ENCODE measurements at regions not wholly inside any gene's neighbourhood (a gene's known extent, or its start where the extent isn't known, plus 50 kb on each side); places are given as distances from the start of the nearest gene placed in this dataset.
"Not testable (repeated sequence)": the region's sequence is repeated elsewhere in the genome, so short reads cannot be mapped to it uniquely, and the experiment has no call there.

DNA sequence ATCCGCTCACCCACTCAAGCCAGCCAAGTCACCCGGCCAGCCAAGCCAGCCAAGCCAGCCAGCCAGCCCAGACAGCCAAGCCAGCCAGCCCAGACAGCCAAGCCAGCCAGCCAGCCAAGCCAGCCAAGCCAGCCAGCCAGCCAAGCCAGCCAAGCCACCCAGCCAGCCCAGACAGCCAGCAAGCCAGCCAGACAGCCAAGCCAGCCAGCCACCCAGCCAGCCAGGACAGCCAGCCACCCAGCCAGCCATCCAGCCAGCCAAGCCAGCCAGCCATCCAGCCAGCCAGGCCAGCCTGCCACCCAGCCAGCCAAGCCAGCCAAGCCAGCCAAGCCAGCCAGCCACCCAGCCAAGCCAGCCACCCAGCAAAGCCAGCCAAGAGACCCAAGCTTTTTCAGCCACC is 316.8 kb upstream of the PLGLB2 start:
- not testable (repeated sequence) for H3K36me3 Mint-ChIP-seq (ENCODE audit: low read depth); H3K27ac Mint-ChIP-seq; H3K4me1 Mint-ChIP-seq (ENCODE audit: low read depth); H3K27me3 Mint-ChIP-seq; H3K9me3 Mint-ChIP-seq; H3K4me3 Mint-ChIP-seq

DNA sequence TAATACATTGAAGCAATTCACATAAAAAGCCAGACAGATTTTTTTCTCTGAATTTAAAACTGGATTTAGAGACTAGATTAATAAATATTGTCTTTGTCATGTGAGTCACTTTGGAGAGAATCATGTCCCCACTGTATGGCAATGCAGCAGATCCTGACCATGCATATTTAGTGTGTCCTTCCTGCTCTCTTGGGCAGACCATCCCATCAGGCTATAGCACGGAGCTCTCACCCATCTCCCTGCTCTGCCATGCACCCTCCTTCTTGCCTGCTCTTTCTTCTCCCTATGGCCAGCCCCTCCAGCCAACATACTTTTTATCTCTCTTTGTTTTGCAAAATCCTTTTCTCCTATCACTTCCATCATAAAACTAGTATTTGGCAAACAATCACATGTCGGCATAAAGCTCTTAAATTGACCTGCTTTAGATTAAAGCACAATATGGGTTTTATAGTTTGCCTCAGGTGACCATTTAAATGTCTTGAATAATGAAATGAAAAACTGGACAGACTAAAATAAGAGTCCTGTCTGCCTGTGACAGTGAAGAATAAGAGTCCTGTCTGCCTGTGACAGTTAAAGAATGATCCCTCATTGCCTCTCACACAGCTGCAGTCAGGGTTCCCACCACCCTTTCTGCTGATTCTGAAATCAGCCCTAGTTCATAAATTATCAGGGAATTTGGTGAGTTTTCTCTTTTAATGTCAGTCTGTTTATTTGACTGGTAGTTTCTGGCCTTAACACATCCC is 315.0 kb upstream of the PLGLB2 start:
- H3K4me3 Mint-ChIP-seq; H3K36me3 Mint-ChIP-seq (ENCODE audit: low read depth); H3K27me3 Mint-ChIP-seq; H3K9me3 Mint-ChIP-seq; H3K4me1 Mint-ChIP-seq (ENCODE audit: low read depth); H3K27ac Mint-ChIP-seq: not testable (repeated sequence)

DNA sequence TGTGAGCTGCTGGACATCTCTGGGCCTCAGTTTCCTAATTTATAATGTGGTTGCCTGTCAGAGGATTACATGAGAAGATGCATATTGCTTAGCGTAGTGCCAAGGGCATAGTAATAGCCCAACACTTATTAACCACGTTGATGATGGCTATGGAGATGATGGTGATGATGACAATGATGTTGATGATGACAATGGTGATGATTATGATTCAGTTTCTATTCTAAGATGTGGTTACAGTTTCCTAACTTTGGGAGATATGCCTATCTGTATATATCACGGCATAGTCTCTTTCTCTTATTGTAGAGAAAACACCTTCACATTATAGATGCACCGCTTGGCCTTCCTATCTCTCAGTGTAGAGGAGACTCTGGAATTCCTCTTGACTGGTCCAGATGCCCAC is 311.9 kb upstream of the PLGLB2 start:
- H3K27ac Mint-ChIP-seq, result not testable (repeated sequence)

DNA sequence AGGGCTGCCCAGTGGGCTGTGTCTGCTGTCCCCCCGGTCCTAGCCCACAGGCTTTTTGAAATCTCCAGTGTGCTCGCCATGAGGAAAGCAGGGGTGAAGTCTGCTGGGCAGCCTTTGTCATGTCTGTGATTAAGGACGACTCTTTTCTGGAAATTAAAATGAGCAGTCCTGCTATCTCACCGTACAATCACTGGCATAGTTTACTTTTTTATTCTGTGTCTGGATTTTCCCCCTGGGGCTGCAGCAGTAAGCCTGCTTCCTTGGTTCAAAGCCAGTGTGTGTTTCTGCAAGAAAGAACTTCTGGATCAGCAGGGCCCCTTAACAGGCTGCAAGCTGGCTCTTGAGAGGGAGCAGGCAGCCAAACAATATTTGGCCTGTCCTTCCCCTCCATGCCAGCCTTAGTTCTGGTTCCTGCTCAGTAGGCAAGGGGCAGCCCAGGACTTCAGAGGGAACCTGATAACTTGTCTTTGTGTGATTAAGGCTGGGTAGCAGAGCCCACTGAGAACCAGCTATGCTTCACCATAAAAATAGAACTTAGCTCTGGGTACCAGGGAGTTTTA is 310.1 kb upstream of the PLGLB2 start:
- not testable (repeated sequence) for H3K27ac Mint-ChIP-seq; H3K27me3 Mint-ChIP-seq; H3K9me3 Mint-ChIP-seq; H3K4me3 Mint-ChIP-seq; H3K36me3 Mint-ChIP-seq (ENCODE audit: low read depth)
- H3K4me1 Mint-ChIP-seq (ENCODE audit: low read depth), result peaks cover 18% of the 10 kb centered on the region

More for the DNA sequence above, 311.9 kb upstream of the PLGLB2 start:
- H3K27me3 Mint-ChIP-seq; H3K9me3 Mint-ChIP-seq; H3K36me3 Mint-ChIP-seq (ENCODE audit: low read depth); H3K4me3 Mint-ChIP-seq; H3K4me1 Mint-ChIP-seq (ENCODE audit: low read depth): not testable (repeated sequence)

DNA sequence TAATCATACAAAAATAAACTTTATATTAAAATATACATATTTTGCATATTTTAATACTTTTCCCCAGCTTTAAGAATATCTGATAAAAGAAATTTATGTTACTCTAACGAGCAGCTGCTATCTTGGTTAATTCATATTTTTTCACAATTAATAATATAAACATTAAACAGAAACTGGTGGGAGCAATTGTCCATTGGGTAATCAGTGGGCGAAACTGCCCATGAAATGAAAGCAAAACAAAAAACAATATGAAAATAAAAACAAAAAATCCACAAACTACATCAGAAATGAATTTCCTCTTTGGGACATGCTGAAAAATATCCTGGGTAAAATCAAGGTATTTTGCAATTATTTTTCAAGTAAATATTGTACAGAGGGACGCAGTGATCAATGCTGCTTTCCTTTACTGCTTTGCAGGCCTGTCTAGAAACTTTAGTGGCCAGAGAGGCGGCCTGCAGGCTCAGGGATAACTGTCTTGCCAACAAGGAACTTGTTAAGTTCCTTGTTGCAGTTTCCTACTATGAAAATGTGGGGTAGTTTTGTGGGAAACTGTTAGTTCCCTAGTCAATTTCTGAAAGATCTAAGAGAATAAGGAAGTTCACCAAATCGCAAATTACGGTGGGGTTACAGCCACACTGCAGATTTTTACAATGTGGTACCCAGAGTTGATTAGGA is 309.0 kb upstream of the PLGLB2 start:
- not testable (repeated sequence) for H3K27me3 Mint-ChIP-seq; H3K9me3 Mint-ChIP-seq; H3K36me3 Mint-ChIP-seq (ENCODE audit: low read depth); H3K4me3 Mint-ChIP-seq; H3K27ac Mint-ChIP-seq
- peaks cover 27% of the 10 kb centered on the region for H3K4me1 Mint-ChIP-seq (ENCODE audit: low read depth)

DNA sequence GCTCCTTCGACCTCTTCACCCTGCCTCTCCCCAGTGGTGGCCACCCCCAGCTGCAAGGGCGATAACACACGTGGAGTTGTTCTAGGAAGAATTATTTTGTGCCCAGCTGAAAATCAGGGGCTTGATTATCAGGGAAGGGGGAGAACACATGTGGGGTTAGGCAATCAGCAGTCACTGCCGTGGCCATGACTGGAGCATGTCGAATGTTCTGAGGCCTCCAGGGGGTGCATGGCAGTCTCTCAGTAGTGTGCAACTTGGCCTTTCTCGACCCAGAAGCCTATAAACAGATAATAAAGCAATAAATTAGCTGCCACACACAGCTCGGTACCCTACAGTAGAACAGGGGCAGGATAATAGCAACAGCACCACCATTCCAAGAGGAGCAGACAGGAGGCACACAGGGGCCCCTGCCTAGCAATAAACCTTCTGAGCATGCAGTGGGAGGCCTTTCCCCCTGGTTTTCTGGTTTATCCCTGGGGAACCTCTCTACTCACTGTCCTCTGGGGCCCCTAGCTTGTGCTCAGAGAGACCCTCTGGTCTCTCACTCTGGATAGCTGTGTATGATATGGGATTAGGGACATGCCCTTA is 308.2 kb upstream of the PLGLB2 start:
- not testable (repeated sequence) for H3K4me3 Mint-ChIP-seq; H3K27ac Mint-ChIP-seq; H3K9me3 Mint-ChIP-seq; H3K27me3 Mint-ChIP-seq; H3K36me3 Mint-ChIP-seq (ENCODE audit: low read depth)
- H3K4me1 Mint-ChIP-seq (ENCODE audit: low read depth), result peaks cover 31% of the 10 kb centered on the region

DNA sequence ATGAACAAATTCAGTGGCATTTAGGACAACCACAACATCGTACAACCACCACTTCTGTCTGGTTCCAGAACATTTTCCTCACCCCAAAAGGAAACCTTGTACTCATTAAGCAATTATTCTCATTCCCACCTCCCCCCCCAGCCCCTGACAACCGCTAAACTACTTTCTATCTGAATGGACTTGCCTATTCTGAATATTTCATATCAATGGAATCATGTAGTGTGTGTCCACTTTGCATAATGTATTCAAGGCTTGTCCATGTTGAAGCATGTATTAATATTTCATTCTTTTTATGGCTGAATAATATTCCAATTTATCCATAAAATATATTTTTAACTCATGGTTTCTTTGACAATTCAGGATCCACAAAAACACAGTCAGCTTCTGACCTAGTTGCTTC is 307.2 kb upstream of the PLGLB2 start:
- H3K4me3 Mint-ChIP-seq; H3K9me3 Mint-ChIP-seq; H3K27ac Mint-ChIP-seq; H3K36me3 Mint-ChIP-seq (ENCODE audit: low read depth); H3K27me3 Mint-ChIP-seq: not testable (repeated sequence)
- peaks cover 40% of the 10 kb centered on the region for H3K4me1 Mint-ChIP-seq (ENCODE audit: low read depth)

DNA sequence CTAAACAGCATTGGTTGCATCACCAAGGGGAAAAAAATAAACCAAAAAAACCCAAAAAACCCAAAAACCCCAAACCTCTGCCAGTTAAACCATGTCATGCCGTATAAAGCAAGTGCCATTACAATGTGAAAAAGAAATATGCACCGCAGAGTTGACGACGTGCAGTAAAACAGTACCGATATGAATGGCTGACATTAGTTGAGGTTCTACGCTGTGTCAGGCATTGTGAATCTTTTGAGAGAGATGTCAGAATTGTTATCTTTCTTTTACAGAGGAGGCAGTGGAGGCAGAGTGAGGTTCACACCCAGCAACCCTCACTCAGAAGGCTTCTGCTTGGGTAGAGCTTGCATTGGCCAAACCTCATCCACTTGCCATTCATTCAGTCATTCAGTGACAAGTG is 306.5 kb upstream of the PLGLB2 start:
- H3K4me1 Mint-ChIP-seq (ENCODE audit: low read depth), result peaks cover 43% of the 10 kb centered on the region
- not testable (repeated sequence) for H3K9me3 Mint-ChIP-seq; H3K27me3 Mint-ChIP-seq; H3K4me3 Mint-ChIP-seq; H3K36me3 Mint-ChIP-seq (ENCODE audit: low read depth); H3K27ac Mint-ChIP-seq

DNA sequence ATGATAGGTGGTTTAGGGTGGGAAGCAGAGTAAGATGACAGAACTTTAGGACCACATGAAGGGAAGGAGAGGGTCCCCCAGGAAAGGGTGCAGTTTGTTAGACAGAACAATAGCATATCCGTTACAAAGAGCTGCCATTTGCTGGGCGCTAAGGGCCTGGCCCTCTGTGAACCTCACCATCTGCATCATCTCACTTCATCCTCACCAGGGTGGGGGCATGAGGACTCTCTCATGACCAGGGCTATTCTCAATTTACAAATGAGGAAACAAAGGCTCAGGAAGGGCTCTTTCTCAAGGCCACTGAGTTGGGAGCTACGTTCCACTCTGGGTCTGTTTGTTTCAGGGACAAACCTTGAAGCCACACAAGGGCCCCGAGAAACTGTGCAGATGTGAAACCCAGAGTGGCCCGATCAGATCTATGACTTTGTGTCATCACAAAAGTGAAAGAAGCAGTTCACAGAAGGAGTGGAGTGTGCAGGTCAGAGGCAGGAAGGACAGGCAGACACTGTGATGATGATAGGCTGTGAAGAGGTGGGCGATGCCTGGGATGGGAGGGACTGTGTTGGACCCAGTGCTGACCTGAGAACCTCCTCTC is 304.8 kb upstream of the PLGLB2 start:
- not testable (repeated sequence) for H3K27me3 Mint-ChIP-seq; H3K36me3 Mint-ChIP-seq (ENCODE audit: low read depth); H3K9me3 Mint-ChIP-seq; H3K4me3 Mint-ChIP-seq
- Mint-ChIP-seq H3K27ac (peak overlapping the region; percentile 63), H3K4me1 (ENCODE audit: low read depth) (peaks cover 49% of the 10 kb centered on the region)

DNA sequence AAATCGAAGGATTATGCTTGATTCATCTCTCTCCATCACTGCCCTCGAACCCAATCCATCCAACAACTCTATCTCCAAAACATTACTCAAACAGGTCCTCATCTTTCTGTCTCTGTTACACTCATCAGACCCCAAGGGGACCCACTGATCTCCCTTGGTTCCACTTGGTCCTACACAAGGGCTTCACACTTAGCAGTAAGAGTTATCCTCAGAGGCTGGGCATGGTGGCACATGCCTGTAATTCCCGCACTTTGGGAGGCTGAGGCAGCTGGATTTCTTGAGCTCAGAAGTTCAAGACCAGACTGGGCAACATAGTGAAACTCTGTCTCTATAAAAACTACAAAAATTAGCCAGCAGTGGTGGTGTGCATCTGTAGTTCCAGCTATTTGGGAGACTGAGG is 302.9 kb upstream of the PLGLB2 start:
- H3K27ac Mint-ChIP-seq, result peak overlapping the region; percentile 49
- H3K4me1 Mint-ChIP-seq (ENCODE audit: low read depth), result peaks cover 49% of the 10 kb centered on the region
- H3K27me3 Mint-ChIP-seq; H3K9me3 Mint-ChIP-seq; H3K36me3 Mint-ChIP-seq (ENCODE audit: low read depth); H3K4me3 Mint-ChIP-seq: not testable (repeated sequence)

DNA sequence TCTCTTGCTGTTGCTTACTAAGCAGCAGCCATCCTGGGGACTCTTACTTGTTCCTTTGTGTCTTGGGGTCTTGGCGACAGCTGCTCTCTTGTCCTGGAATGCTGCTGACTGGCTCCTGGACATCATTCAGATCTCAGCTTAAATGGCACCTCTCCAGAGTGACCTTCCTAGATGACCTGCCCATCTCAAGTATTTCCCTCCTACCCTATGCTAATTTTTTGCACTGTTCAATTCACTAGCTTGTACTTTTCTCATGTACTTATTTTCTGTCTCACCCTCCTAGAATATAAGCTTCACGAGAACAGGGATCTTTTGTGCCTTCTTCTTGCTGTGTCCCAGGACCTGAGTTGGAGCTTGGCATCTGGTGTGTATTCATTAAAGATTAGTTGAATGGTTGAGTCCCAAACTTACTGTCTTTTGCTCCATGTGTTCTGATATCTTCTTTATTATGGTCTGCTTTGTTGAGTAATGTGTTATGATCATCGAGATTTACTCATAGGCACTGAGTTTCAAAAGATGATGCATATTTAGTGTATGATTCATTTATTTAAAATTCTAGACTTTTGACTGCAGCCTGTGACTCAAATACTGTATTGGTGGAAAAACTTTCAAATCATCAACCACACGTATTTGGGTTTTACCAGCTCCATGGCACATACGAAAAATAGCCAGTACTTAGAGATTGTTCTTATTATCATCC is 302.1 kb upstream of the PLGLB2 start:
- Mint-ChIP-seq H3K4me1 (ENCODE audit: low read depth) (peaks cover 49% of the 10 kb centered on the region), H3K27ac (peak overlapping the region; percentile 67), H3K4me3 (peak overlapping the region; percentile 38)
- not testable (repeated sequence) for H3K36me3 Mint-ChIP-seq (ENCODE audit: low read depth); H3K9me3 Mint-ChIP-seq; H3K27me3 Mint-ChIP-seq

DNA sequence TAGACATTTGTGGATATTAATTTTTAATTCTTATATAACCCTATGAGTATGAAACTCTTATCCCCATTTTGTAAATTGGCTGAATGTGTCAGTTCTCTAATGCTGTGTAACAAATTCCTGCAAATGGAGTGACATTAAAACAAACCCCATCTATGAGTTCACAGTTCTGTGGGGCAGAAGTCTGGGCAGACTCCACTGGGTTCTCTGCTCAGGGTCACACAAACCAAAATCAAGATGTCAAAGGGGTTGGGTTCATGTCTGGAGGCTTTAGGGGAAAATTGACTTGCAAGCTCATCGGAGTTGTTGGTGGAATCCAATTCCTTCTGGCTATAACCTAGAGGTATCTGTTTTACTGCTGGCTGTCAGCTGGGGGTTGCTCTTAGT is 301.6 kb upstream of the PLGLB2 start:
- H3K27me3 Mint-ChIP-seq; H3K36me3 Mint-ChIP-seq (ENCODE audit: low read depth); H3K4me3 Mint-ChIP-seq; H3K27ac Mint-ChIP-seq; H3K9me3 Mint-ChIP-seq: not testable (repeated sequence)
- H3K4me1 Mint-ChIP-seq (ENCODE audit: low read depth), result peaks cover 43% of the 10 kb centered on the region

DNA sequence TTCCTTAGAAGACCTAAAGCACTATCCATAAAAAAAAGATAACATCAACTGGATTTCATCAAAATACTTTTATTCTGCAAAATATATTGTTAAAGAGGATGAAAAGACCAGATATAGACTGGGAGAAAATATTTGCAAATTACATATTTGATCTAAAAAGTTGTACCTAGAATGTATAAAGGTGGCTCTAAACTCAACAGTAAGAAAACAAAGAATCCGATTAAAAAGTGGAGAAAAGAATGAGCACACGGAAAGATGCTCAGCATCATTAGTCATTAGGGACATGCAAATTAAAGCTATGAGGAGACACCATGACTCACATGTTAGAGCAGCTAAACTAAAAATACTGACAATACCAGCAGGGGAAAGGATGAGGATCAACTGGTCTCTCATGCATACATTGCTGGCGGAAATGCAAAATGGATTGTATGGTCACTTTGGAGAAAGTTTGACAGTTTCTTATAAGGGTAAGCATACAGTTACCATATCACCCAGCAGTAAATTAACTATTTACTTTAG is 298.4 kb upstream of the PLGLB2 start:
- H3K9me3 Mint-ChIP-seq; H3K36me3 Mint-ChIP-seq (ENCODE audit: low read depth); H3K4me3 Mint-ChIP-seq; H3K27me3 Mint-ChIP-seq; H3K27ac Mint-ChIP-seq: not testable (repeated sequence)
- peaks cover 29% of the 10 kb centered on the region for H3K4me1 Mint-ChIP-seq (ENCODE audit: low read depth)

DNA sequence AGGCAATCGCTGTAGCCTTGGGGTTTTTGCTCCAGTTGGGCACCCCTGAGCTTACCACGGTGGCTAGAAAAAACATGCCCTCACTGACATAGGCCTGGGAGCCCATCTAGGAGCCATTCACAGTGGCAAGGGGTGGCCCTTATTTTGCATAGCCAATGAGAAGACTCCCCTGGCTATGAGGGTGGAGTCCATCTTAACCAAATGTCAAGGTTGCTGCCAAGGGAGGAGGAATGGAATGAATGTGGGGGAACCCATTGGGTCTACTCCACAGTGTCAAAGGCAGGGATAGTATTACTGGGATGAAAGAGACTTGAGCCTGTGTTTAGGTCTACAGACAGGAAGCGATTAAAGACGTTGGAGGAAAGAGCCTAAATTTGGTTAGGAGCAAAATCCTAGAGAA is 295.7 kb upstream of the PLGLB2 start:
- H3K4me3 Mint-ChIP-seq; H3K27me3 Mint-ChIP-seq; H3K36me3 Mint-ChIP-seq (ENCODE audit: low read depth); H3K27ac Mint-ChIP-seq; H3K9me3 Mint-ChIP-seq: not testable (repeated sequence)
- H3K4me1 Mint-ChIP-seq (ENCODE audit: low read depth), result peaks cover 20% of the 10 kb centered on the region

DNA sequence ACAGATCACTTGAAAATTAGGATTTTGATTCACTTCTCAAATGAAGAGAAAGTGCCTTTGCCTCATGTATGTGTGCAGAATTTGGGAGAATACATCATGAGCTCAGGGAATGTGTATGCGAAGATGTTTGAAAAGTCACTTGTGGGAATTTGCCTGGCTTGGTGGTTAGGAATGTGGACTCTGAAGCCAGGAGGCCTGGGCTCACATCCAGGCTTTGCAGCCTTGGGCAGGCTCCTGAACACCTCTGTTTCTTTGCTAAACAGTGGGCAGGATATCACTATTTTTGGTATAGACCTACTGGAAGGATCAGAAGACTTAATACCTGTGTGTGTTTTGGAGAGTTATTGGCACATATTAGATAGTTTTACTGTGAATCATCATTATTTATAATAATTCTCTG is 295.0 kb upstream of the PLGLB2 start:
- H3K4me1 Mint-ChIP-seq (ENCODE audit: low read depth), result peaks cover 17% of the 10 kb centered on the region
- H3K27me3 Mint-ChIP-seq; H3K36me3 Mint-ChIP-seq (ENCODE audit: low read depth); H3K4me3 Mint-ChIP-seq; H3K27ac Mint-ChIP-seq; H3K9me3 Mint-ChIP-seq: not testable (repeated sequence)
